ENCODE measurements at regions not wholly inside any gene's neighbourhood (a gene's known extent, or its start where the extent isn't known, plus 50 kb on each side); places are given as distances from the start of the nearest gene placed in this dataset.

GRCh38 chr2:173544641-173545363 lies 190.1 kb downstream of the CDCA7 start:
- TF ChIP-seq CTCF (IDR thresholded peaks at IDR 0.05; ENCODE audit: low read length) (no peak), EZH2phosphoT487 (IDR thresholded peaks at IDR 0.05; ENCODE audit: low read length) (no peak), EZH2 (optimal IDR thresholded peaks at IDR 0.05; ENCODE audit: low read depth, low read length) (no peak)
